Activated naive CD8-positive, alpha-beta T cell (primary cell): ENCODE measurements at regions not wholly inside any gene's neighbourhood (a gene's known extent, or its start where the extent isn't known, plus 50 kb on each side); places are given as distances from the start of the nearest gene placed in this dataset.
"Not testable (repeated sequence)": the region's sequence is repeated elsewhere in the genome, so short reads cannot be mapped to it uniquely, and the experiment has no call there.

Source experiments
- H3K27ac Mint-ChIP-seq: one replicate; pipeline ENCODE4 v1.8.0; 2021; ENCODE audit warnings: mixed read lengths
- H3K27me3 Mint-ChIP-seq: one replicate; pipeline ENCODE4 v1.8.0; 2021; ENCODE audit warnings: mixed read lengths
- H3K36me3 Mint-ChIP-seq: one replicate; pipeline ENCODE4 v1.8.0; 2021; ENCODE audit warnings: mixed read lengths
- H3K4me1 Mint-ChIP-seq: one replicate; pipeline ENCODE4 v1.8.0; 2021; ENCODE audit warnings: low read depth, mixed read lengths
- H3K4me3 Mint-ChIP-seq: one replicate; pipeline ENCODE4 v1.8.0; 2021; ENCODE audit warnings: mild to moderate bottlenecking, mixed read lengths
- H3K9me3 Mint-ChIP-seq: one replicate; pipeline ENCODE4 v1.8.0; 2021; ENCODE audit warnings: low read depth, mixed read lengths

GRCh38 chr4:189597341-189597740, 343.3 kb upstream of the FRG1 start:
- H3K36me3 Mint-ChIP-seq: no peaks in the 10 kb centered on the region
- H3K4me3 Mint-ChIP-seq: no peak overlapping the region
- no peaks in the 10 kb centered on the region for H3K9me3 Mint-ChIP-seq
- H3K4me1 Mint-ChIP-seq: no peaks in the 10 kb centered on the region
- H3K27me3 Mint-ChIP-seq: no peaks in the 10 kb centered on the region
- H3K27ac Mint-ChIP-seq: no peak overlapping the region

GRCh38 chr4:189600264-189600663, 340.4 kb upstream of the FRG1 start:
- Mint-ChIP-seq H3K27me3 (no peaks in the 10 kb centered on the region), H3K4me3 (no peak overlapping the region), H3K9me3 (no peaks in the 10 kb centered on the region), H3K4me1 (no peaks in the 10 kb centered on the region), H3K36me3 (no peaks in the 10 kb centered on the region), H3K27ac (no peak overlapping the region)

DNA sequence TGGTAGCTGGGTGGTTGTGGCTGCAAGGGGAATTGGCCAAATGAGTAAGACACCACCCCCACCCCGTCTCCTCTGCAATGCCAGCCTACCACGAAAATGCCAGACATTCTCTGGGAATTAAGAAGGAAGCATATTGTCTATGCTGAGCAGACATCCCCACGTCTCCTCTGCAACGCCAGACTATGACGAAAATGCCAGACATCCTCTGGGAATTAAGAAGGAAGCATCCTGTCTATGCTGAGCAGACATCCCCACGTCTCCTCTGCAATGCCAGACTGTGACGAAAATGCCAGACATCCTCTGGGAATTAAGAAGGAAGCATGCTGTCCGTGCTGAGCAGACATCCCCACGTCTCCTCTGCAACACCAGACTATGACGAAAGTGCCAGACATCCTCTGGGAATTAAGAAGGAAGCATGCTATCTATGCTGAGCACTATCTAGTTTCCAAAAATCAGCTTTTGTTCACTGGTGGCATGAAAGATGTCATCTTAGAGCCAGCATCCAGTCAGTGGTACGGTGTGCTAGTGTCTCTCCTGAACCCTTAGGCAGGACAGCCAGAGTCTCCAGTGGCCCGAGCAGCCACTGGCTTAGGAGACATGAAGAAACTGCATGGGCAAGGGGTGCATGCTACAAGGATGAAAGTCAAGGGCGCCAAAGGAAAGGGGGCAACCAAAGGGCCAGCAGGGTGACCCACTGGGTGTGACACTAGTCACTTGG, 339.8 kb upstream of the FRG1 start:
- Mint-ChIP-seq H3K4me3 (no peak overlapping the region), H3K9me3 (no peaks in the 10 kb centered on the region), H3K36me3 (no peaks in the 10 kb centered on the region), H3K27ac (no peak overlapping the region), H3K27me3 (no peaks in the 10 kb centered on the region), H3K4me1 (no peaks in the 10 kb centered on the region)

GRCh38 chr4:189602827-189603226, 337.8 kb upstream of the FRG1 start:
- not testable (repeated sequence) for H3K4me1 Mint-ChIP-seq, H3K27me3 Mint-ChIP-seq, H3K36me3 Mint-ChIP-seq, H3K9me3 Mint-ChIP-seq, H3K27ac Mint-ChIP-seq, H3K4me3 Mint-ChIP-seq

DNA sequence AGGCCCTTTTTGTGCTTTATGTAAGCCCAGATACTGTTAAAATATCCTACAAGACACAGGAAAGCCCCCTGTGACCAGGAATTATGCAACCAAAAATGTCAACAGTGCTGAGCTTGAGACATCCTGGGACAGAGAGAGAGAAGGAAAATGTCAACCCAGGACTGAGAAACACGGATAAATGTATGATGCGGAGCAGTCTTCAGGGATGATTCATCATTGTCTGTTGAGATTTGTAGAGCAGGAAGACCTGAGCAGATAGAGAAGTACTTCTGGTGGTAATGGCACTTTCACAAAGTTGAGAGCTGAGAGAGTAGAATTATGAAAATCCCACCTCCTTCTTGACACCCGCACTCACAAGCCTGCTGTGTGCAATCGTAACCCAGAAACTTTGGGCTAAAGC, 330.1 kb upstream of the FRG1 start:
- H3K27me3 Mint-ChIP-seq, H3K27ac Mint-ChIP-seq, H3K9me3 Mint-ChIP-seq, H3K4me1 Mint-ChIP-seq, H3K36me3 Mint-ChIP-seq, H3K4me3 Mint-ChIP-seq: not testable (repeated sequence)

GRCh38 chr4:189613207-189613606, 327.5 kb upstream of the FRG1 start:
- Mint-ChIP-seq H3K4me1 (no peaks in the 10 kb centered on the region), H3K36me3 (no peaks in the 10 kb centered on the region), H3K9me3 (no peaks in the 10 kb centered on the region), H3K27me3 (no peaks in the 10 kb centered on the region), H3K4me3 (no peak overlapping the region), H3K27ac (no peak overlapping the region)

DNA sequence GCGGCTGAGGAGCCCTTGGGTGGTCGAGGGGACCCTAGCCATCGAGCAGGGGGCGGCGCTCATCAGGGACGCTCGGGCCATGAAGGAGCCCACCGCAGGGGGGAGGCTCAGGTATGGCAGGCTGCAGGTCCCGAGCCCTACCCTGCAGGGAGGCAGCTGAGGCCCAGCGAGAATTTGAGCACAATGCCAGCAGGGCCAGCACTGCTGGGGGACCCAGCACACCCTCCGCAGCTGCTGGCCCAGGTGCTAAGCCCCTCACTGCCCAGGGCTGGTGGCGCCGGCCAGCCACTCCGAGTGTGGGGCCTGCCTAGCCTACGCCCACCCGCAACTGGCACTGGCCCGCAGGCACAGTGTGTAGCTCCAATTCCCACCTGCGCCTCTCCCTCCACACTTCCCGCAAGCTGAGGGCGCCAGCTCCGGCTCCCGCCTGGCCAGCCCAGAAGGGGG, 325.4 kb upstream of the FRG1 start:
- Mint-ChIP-seq H3K4me1 (no peaks in the 10 kb centered on the region), H3K4me3 (no peak overlapping the region), H3K27me3 (no peaks in the 10 kb centered on the region), H3K9me3 (no peaks in the 10 kb centered on the region), H3K36me3 (no peaks in the 10 kb centered on the region), H3K27ac (no peak overlapping the region)

DNA sequence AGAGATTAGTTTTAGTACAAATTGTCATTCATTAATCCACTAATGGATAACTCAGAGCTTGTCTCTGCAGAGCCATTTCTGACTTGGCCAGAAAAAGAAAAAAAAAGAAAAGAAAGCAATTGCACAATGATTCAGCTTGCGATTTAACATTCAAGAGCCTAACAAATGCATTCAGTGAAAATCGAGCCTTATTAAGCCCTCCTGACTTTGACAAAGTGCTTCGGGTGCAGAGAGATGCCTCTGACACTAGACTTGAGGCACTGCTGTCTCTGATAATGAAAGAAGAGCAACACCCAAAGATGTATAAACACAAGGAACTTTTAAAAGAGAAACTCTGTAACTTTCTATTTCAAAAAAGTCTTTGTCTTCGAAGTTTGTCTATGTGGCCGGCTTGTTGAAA, 322.9 kb upstream of the FRG1 start:
- H3K9me3 Mint-ChIP-seq, H3K4me1 Mint-ChIP-seq, H3K27ac Mint-ChIP-seq, H3K36me3 Mint-ChIP-seq, H3K27me3 Mint-ChIP-seq, H3K4me3 Mint-ChIP-seq: not testable (repeated sequence)

- not testable (repeated sequence) for H3K4me1 Mint-ChIP-seq, H3K27ac Mint-ChIP-seq, H3K9me3 Mint-ChIP-seq, H3K27me3 Mint-ChIP-seq, H3K4me3 Mint-ChIP-seq, H3K36me3 Mint-ChIP-seq
Measured at GRCh38 chr4:189619441-189620250, 321.0 kb upstream of the FRG1 start.

DNA sequence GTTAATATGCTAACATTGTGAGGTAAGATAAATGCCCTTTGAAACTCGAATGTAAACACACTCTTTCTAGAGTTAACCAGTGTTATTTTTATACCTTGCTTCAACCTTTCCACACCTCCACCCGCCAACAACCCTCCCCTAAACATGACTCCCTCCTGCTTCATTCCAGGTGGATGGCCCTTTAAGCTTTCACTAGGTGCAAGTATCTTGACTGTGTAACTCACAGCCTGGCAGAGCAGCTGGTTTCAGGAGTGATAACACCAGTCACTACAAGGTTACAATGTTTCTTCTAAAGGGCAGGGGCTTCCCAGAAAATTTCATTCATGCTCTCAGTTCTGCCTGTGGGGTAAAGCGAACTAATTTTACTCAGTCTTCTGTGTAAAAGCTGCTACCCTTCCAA, 318.1 kb upstream of the FRG1 start:
- H3K27me3 Mint-ChIP-seq, H3K36me3 Mint-ChIP-seq, H3K4me3 Mint-ChIP-seq, H3K27ac Mint-ChIP-seq, H3K4me1 Mint-ChIP-seq, H3K9me3 Mint-ChIP-seq: not testable (repeated sequence)

- H3K4me3 Mint-ChIP-seq, H3K9me3 Mint-ChIP-seq, H3K36me3 Mint-ChIP-seq, H3K27ac Mint-ChIP-seq, H3K4me1 Mint-ChIP-seq, H3K27me3 Mint-ChIP-seq: not testable (repeated sequence)
Measured at GRCh38 chr4:189627041-189627440, 313.6 kb upstream of the FRG1 start.

GRCh38 chr4:189629733-189630132, 310.9 kb upstream of the FRG1 start:
- not testable (repeated sequence) for H3K4me3 Mint-ChIP-seq, H3K9me3 Mint-ChIP-seq, H3K27me3 Mint-ChIP-seq, H3K4me1 Mint-ChIP-seq, H3K27ac Mint-ChIP-seq, H3K36me3 Mint-ChIP-seq

DNA sequence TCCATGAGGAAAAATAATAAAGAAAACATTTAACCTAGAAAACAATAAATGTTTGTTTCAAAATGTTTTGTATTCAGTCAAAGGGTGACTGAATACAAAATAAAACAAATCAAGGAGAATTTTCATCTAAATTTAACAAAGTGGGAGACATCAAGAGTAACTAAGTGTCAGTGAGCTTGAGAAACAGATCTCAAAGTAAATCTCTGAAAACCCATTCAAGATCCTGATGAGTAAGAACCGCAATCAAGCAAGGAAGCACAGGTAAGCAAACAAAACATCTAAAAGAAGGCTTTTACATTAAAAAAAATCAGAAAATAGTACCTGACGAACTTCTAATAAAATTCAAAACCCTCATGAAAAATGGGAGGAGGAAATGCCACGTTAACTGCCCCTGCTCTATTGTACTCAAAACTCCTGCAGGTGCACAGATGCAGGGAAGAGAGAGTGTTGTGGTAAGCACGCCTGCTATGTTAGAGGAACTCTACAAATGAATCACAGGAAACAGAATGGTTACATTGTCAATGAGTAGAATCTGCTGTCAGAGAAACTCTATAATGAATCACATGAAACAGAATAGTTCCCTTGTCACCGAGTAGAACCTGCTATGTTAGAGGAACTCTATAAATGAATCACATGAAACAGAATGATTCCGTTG, 309.6 kb upstream of the FRG1 start:
- not testable (repeated sequence) for H3K9me3 Mint-ChIP-seq, H3K4me3 Mint-ChIP-seq, H3K36me3 Mint-ChIP-seq, H3K27me3 Mint-ChIP-seq, H3K4me1 Mint-ChIP-seq
- peak overlapping the region; percentile 18 for H3K27ac Mint-ChIP-seq

GRCh38 chr4:189631568-189631916, 309.1 kb upstream of the FRG1 start:
- not testable (repeated sequence) for H3K36me3 Mint-ChIP-seq, H3K4me1 Mint-ChIP-seq, H3K27me3 Mint-ChIP-seq, H3K27ac Mint-ChIP-seq, H3K9me3 Mint-ChIP-seq, H3K4me3 Mint-ChIP-seq

GRCh38 chr4:189650436-189650835, 290.2 kb upstream of the FRG1 start:
- not testable (repeated sequence) for H3K27me3 Mint-ChIP-seq, H3K9me3 Mint-ChIP-seq, H3K4me3 Mint-ChIP-seq, H3K36me3 Mint-ChIP-seq, H3K27ac Mint-ChIP-seq, H3K4me1 Mint-ChIP-seq
